GM23248 (cell line): ENCODE measurements at regions not wholly inside any gene's neighbourhood (a gene's known extent, or its start where the extent isn't known, plus 50 kb on each side); places are given as distances from the start of the nearest gene placed in this dataset.
A peak's percentile ranks its signal among the peaks of the same experiment; 100 is the strongest.

Source experiments
- DNase-seq: peaks from one replicate; pipeline ENCODE4 v3.0.0-alpha.2; 2015
- H2AFZ ChIP-seq: fragments of 200-600 bp; sonication (generic); 2 replicates; pipeline ENCODE4 v1.6.1; 2016; ENCODE audit warnings: antibody characterized with exemption
- H3F3A ChIP-seq: fragments of 200-600 bp; sonication (generic); 2 replicates; pipeline ENCODE4 v1.6.1; 2016; ENCODE audit warnings: mild to moderate bottlenecking, antibody characterized with exemption, mixed run types; ENCODE audit not compliant: insufficient read depth
- H3K27ac ChIP-seq: fragments of 200-600 bp; sonication (generic); 2 replicates; pipeline ENCODE4 v1.5.1; 2016; ENCODE audit warnings: mild to moderate bottlenecking
- H3K27me3 ChIP-seq: fragments of 200-600 bp; sonication (generic); replicated peaks from 2 replicates; pipeline ENCODE4 v1.6.1; 2016; ENCODE audit warnings: mild to moderate bottlenecking; ENCODE audit not compliant: insufficient read depth
- H3K36me3 ChIP-seq: fragments of 200-600 bp; sonication (generic); 2 replicates; pipeline ENCODE4 v1.6.1; 2016; ENCODE audit warnings: low read depth, mild to moderate bottlenecking
- H3K4me1 ChIP-seq: fragments of 200-600 bp; sonication (generic); 2 replicates; pipeline ENCODE4 v1.6.1; 2016; ENCODE audit warnings: mild to moderate bottlenecking; ENCODE audit not compliant: insufficient read depth
- H3K4me2 ChIP-seq: fragments of 200-600 bp; sonication (generic); one replicate; pipeline ENCODE4 v1.6.1; 2016; ENCODE audit warnings: mild to moderate bottlenecking; ENCODE audit not compliant: unreplicated experiment
- H3K4me3 ChIP-seq: fragments of 200-600 bp; sonication (generic); 2 replicates; pipeline ENCODE4 v1.5.1; 2016; ENCODE audit warnings: mild to moderate bottlenecking
- H3K79me2 ChIP-seq: fragments of 200-600 bp; sonication (generic); 2 replicates; pipeline ENCODE4 v1.6.1; 2016; ENCODE audit warnings: mild to moderate bottlenecking; ENCODE audit not compliant: insufficient read depth
- H3K9ac ChIP-seq: fragments of 200-600 bp; sonication (generic); 2 replicates; pipeline ENCODE4 v1.6.1; 2016; ENCODE audit warnings: mild to moderate bottlenecking
- H3K9me2 ChIP-seq: fragments of 200-600 bp; sonication (generic); 2 replicates; pipeline ENCODE4 v1.6.1; 2016; ENCODE audit warnings: mixed run types, mild to moderate bottlenecking, moderate library complexity; ENCODE audit not compliant: insufficient read depth
- H3K9me3 ChIP-seq: fragments of 200-600 bp; sonication (generic); one replicate; pipeline ENCODE4 v1.6.1; 2017; ENCODE audit warnings: low read depth
- H4K20me1 ChIP-seq: fragments of 200-600 bp; sonication (generic); 2 replicates; pipeline ENCODE4 v1.6.0; 2016; ENCODE audit not compliant: insufficient read depth
- EZH2 ChIP-seq: fragments of 200-600 bp; sonication (generic); IDR thresholded peaks from 2 replicates; pipeline ENCODE4 v1.6.1; 2018; ENCODE audit warnings: antibody characterized with exemption, mild to moderate bottlenecking; ENCODE audit not compliant: insufficient read depth, poor library complexity, severe bottlenecking
- EZH2phosphoT487 ChIP-seq: fragments of 200-600 bp; sonication (generic); IDR thresholded peaks from 2 replicates; pipeline ENCODE4 v1.6.1; 2018; ENCODE audit warnings: antibody characterized with exemption, moderate library complexity, mild to moderate bottlenecking, low read depth; ENCODE audit not compliant: insufficient read depth
- WGBS, 2 experiments: methylation state at CpG; one replicate each; pipeline ENCODE4 v1.1.6; 2015 to 2017; ENCODE audit warnings: low lambda C conversion rate in 2 of 2, low coverage in 1 of 2; ENCODE audit errors: missing lambda C conversion rate in 2 of 2; 5-methylcytosine and 5-hydroxymethylcytosine counted together
- in situ Hi-C: fragments of 300-500 bp; cut with MboI; formaldehyde crosslinking; loops from 2 replicates; pipeline ENCODE4 v1.15.0; 2020

- H3K27me3 ChIP-seq, result no peaks in the 10 kb centered on the region
- no peaks in the 10 kb centered on the region for H3K36me3 ChIP-seq
- in situ Hi-C loops, result no loop called here
- no peaks in the 10 kb centered on the region for H3K79me2 ChIP-seq
- H3F3A ChIP-seq, result no peaks in the 10 kb centered on the region; the same call in 1 of the 2 replicates
- no peak overlapping the region for H3K27ac ChIP-seq
- H4K20me1 ChIP-seq, result no peaks in the 10 kb centered on the region
- WGBS, 2 experiments, result 84 to 90% methylated on average over 10 of the region's 10 CpGs
- H3K4me1 ChIP-seq, result peaks cover 16% of the 10 kb centered on the region
- H2AFZ ChIP-seq, result no peak overlapping the region
- DNase-seq, result no peak
- TF ChIP-seq EZH2 (no peak), EZH2phosphoT487 (no peak)
- no peaks in the 10 kb centered on the region for H3K9me2 ChIP-seq
- no peak overlapping the region for H3K9ac ChIP-seq
- H3K9me3 ChIP-seq, result no peaks in the 10 kb centered on the region
- no peak overlapping the region for H3K4me2 ChIP-seq
- H3K4me3 ChIP-seq, result no peak overlapping the region
Measured at GRCh38 chr10:31099664-31100063, 68.0 kb upstream of the ZNF438 start.

GRCh38 chr10:31100115-31100601 lies 68.5 kb upstream of the ZNF438 start:
- Histone ChIP-seq H3K36me3 (no peaks in the 10 kb centered on the region), H3K79me2 (no peaks in the 10 kb centered on the region), H3K27ac (no peak overlapping the region), H3K9me3 (no peaks in the 10 kb centered on the region), H3K4me3 (no peak overlapping the region), H3K9ac (no peak overlapping the region), H4K20me1 (no peaks in the 10 kb centered on the region), H3K27me3 (no peaks in the 10 kb centered on the region), H3K4me2 (no peak overlapping the region), H3K4me1 (peaks cover 16% of the 10 kb centered on the region), H2AFZ (no peak overlapping the region), H3F3A (no peaks in the 10 kb centered on the region; the same call in 1 of the 2 replicates), H3K9me2 (no peaks in the 10 kb centered on the region)
- 92 to 100% methylated on average over 1 of the region's 1 CpG for WGBS, 2 experiments
- in situ Hi-C loops, result no loop called here
- DNase-seq, result no peak
- TF ChIP-seq EZH2 (no peak), EZH2phosphoT487 (no peak)

GRCh38 chr10:31100662-31101061 lies 69.0 kb upstream of the ZNF438 start:
- H3K36me3 ChIP-seq, result no peaks in the 10 kb centered on the region
- 83 to 92% methylated on average over 8 of the region's 8 CpGs for WGBS, 2 experiments
- H3K9ac ChIP-seq, result no peak overlapping the region
- no peaks in the 10 kb centered on the region for H4K20me1 ChIP-seq
- no peaks in the 10 kb centered on the region for H3K79me2 ChIP-seq
- peaks cover 16% of the 10 kb centered on the region for H3K4me1 ChIP-seq
- peak overlapping the region; percentile 24 for H3K4me2 ChIP-seq
- H3K4me3 ChIP-seq, result no peak overlapping the region
- no peaks in the 10 kb centered on the region for H3K27me3 ChIP-seq
- no peaks in the 10 kb centered on the region for H3K9me2 ChIP-seq
- no peak overlapping the region for H2AFZ ChIP-seq
- peak overlapping the region; percentile 35; the same call in 1 of the 2 replicates for H3K27ac ChIP-seq
- no peak for TF ChIP-seq EZH2phosphoT487
- TF ChIP-seq EZH2, result no peak
- no peak for DNase-seq
- in situ Hi-C loops, result no loop called here
- no peaks in the 10 kb centered on the region; the same call in 1 of the 2 replicates for H3F3A ChIP-seq
- H3K9me3 ChIP-seq, result no peaks in the 10 kb centered on the region

GRCh38 chr10:31101123-31101522 lies 69.5 kb upstream of the ZNF438 start:
- Histone ChIP-seq H3K9me3 (no peaks in the 10 kb centered on the region), H3K36me3 (no peaks in the 10 kb centered on the region), H3K27ac (peak overlapping the region; percentile 66), H2AFZ (0 out of 2 replicates have a peak overlapping the region, but pooled peaks have one; percentile 21), H3F3A (no peaks in the 10 kb centered on the region; the same call in 1 of the 2 replicates), H3K9ac (no peak overlapping the region), H3K9me2 (no peaks in the 10 kb centered on the region), H3K79me2 (no peaks in the 10 kb centered on the region), H3K4me3 (no peak overlapping the region), H3K4me2 (peak overlapping the region; percentile 24), H3K27me3 (no peaks in the 10 kb centered on the region), H4K20me1 (no peaks in the 10 kb centered on the region), H3K4me1 (peaks cover 16% of the 10 kb centered on the region)
- in situ Hi-C loops, result no loop called here
- TF ChIP-seq EZH2phosphoT487 (no peak), EZH2 (no peak)
- whole genome bisulfite sequencing, 2 experiments, result 16 to 18% methylated on average over 4 of the region's 4 CpGs
- DNase-seq, result peak; percentile 88
